Uterus (tissue), 3 donors: ENCODE measurements at regions not wholly inside any gene's neighbourhood (a gene's known extent, or its start where the extent isn't known, plus 50 kb on each side); places are given as distances from the start of the nearest gene placed in this dataset.

Experiments
- DNase-seq, 2 donors: peaks; one replicate each; pipeline ENCODE4 v3.0.0-alpha.2; 2019 to 2020
- H3K27ac ChIP-seq, 2 donors: fragments of 200-600 bp; sonication (generic); 1 replicate in 1 of 2; 2 replicates in 1 of 2; pipeline ENCODE4 v1.5.1; 2016 to 2018
- H3K27me3 ChIP-seq, 2 donors: fragments of 200-600 bp; sonication (generic); one replicate each; pipeline ENCODE4 v1.5.1; 2018 to 2019; ENCODE audit warnings: control low read depth in 1 of 2
- H3K36me3 ChIP-seq, 2 donors: fragments of 200-600 bp; sonication (generic); one replicate each; pipeline ENCODE4 v1.5.1; 2019; ENCODE audit warnings: control low read depth in 1 of 2
- H3K4me1 ChIP-seq, 2 donors: fragments of 200-600 bp; sonication (generic); one replicate each; pipeline ENCODE4 v1.5.1; 2018 to 2019; ENCODE audit warnings: control low read depth in 1 of 2
- H3K4me3 ChIP-seq, 2 donors: fragments of 200-600 bp; sonication (generic); 1 replicate in 1 of 2; 2 replicates in 1 of 2; pipeline ENCODE4 v1.5.1; 2018 to 2019; ENCODE audit warnings: mild to moderate bottlenecking in 1 of 2
- H3K9me3 ChIP-seq, 2 donors: fragments of 200-600 bp; sonication (generic); one replicate each; pipeline ENCODE4 v1.5.1; 2019; ENCODE audit warnings: control low read depth in 1 of 2
- CTCF ChIP-seq, 4 experiments: fragments of 200-600 bp in 2 of 4; fragments of 450-650 bp in 2 of 4; sonication (generic) in 2 of 4; IDR thresholded peaks; one replicate each; pipeline ENCODE4 v1.5.1; 2016 to 2019; ENCODE audit warnings: antibody characterized with exemption in 4 of 4, mild to moderate bottlenecking in 2 of 4, moderate library complexity in 1 of 4
- POLR2A ChIP-seq, 2 donors: fragments of 450-650 bp; IDR thresholded peaks; one replicate each; pipeline ENCODE4 v1.6.1; 2016; ENCODE audit warnings: antibody characterized with exemption in 2 of 2, mild to moderate bottlenecking in 1 of 2, moderate library complexity in 1 of 2
- intact Hi-C: fragments of 100-400 bp; cut with DNase I; formaldehyde crosslinking; loops from one replicate; pipeline ENCODE4 v1.15.1; 2023; ENCODE audit warnings: low total_unique reads
- donor health status: DM: yes; HTN: yes; CAD: no.

GRCh38 chr1:192045131-192045530 is 113.1 kb upstream of the RGS18 start:
- TF ChIP-seq POLR2A (IDR thresholded peaks at IDR 0.05) (no peak), CTCF (IDR thresholded peaks at IDR 0.05) (no peak)
- Histone ChIP-seq H3K9me3 (no peaks in the 10 kb centered on the region), H3K4me3 (no peak overlapping the region), H3K4me1 (no peaks in the 10 kb centered on the region), H3K36me3 (no peaks in the 10 kb centered on the region), H3K27ac (no peak overlapping the region), H3K27me3 (no peaks in the 10 kb centered on the region)
- no peak for DNase-seq
- intact Hi-C loops: no loop called here

- Histone ChIP-seq H3K27ac (no peak overlapping the region), H3K4me3 (no peak overlapping the region), H3K36me3 (no peaks in the 10 kb centered on the region), H3K4me1 (no peaks in the 10 kb centered on the region), H3K9me3 (no peaks in the 10 kb centered on the region), H3K27me3 (no peaks in the 10 kb centered on the region)
- DNase-seq: no peak
- intact Hi-C loops: no loop called here
- TF ChIP-seq POLR2A (IDR thresholded peaks at IDR 0.05): no peak
- no peak for TF ChIP-seq CTCF (IDR thresholded peaks at IDR 0.05)
Observed at GRCh38 chr1:192053531-192053971, 104.7 kb upstream of the RGS18 start.

- TF ChIP-seq POLR2A (IDR thresholded peaks at IDR 0.05) (no peak), CTCF (IDR thresholded peaks at IDR 0.05) (no peak)
- Histone ChIP-seq H3K4me3 (no peak overlapping the region), H3K27ac (no peak overlapping the region), H3K27me3 (no peaks in the 10 kb centered on the region), H3K4me1 (no peaks in the 10 kb centered on the region), H3K9me3 (no peaks in the 10 kb centered on the region), H3K36me3 (no peaks in the 10 kb centered on the region)
- no peak for DNase-seq
- intact Hi-C loops: no loop called here
Observed at GRCh38 chr1:192057766-192058165, 100.5 kb upstream of the RGS18 start.

GRCh38 chr1:192059407-192059806 is 98.9 kb upstream of the RGS18 start:
- intact Hi-C loops: no loop called here
- no peak for TF ChIP-seq POLR2A (IDR thresholded peaks at IDR 0.05)
- TF ChIP-seq CTCF (IDR thresholded peaks at IDR 0.05): no peak
- no peak for DNase-seq
- no peaks in the 10 kb centered on the region for H3K9me3 ChIP-seq
- no peaks in the 10 kb centered on the region for H3K27me3 ChIP-seq
- H3K27ac ChIP-seq: no peak overlapping the region
- H3K4me3 ChIP-seq: no peak overlapping the region
- no peaks in the 10 kb centered on the region for H3K36me3 ChIP-seq
- H3K4me1 ChIP-seq: no peaks in the 10 kb centered on the region

GRCh38 chr1:192061556-192061955 is 96.7 kb upstream of the RGS18 start:
- Histone ChIP-seq H3K4me1 (no peaks in the 10 kb centered on the region), H3K9me3 (no peaks in the 10 kb centered on the region), H3K4me3 (no peak overlapping the region), H3K27me3 (no peaks in the 10 kb centered on the region), H3K36me3 (no peaks in the 10 kb centered on the region), H3K27ac (no peak overlapping the region)
- TF ChIP-seq POLR2A (IDR thresholded peaks at IDR 0.05) (no peak), CTCF (IDR thresholded peaks at IDR 0.05) (no peak)
- intact Hi-C loops: no loop called here
- no peak for DNase-seq
